Right hindlimb (tissue), 1 donor: ENCODE measurements at regions not wholly inside any gene's neighbourhood (a gene's known extent, or its start where the extent isn't known, plus 50 kb on each side); places are given as distances from the start of the nearest gene placed in this dataset.

Source experiments
- DNase-seq: peaks from one replicate; pipeline ENCODE4 v3.0.0-alpha.2; 2018

DNA sequence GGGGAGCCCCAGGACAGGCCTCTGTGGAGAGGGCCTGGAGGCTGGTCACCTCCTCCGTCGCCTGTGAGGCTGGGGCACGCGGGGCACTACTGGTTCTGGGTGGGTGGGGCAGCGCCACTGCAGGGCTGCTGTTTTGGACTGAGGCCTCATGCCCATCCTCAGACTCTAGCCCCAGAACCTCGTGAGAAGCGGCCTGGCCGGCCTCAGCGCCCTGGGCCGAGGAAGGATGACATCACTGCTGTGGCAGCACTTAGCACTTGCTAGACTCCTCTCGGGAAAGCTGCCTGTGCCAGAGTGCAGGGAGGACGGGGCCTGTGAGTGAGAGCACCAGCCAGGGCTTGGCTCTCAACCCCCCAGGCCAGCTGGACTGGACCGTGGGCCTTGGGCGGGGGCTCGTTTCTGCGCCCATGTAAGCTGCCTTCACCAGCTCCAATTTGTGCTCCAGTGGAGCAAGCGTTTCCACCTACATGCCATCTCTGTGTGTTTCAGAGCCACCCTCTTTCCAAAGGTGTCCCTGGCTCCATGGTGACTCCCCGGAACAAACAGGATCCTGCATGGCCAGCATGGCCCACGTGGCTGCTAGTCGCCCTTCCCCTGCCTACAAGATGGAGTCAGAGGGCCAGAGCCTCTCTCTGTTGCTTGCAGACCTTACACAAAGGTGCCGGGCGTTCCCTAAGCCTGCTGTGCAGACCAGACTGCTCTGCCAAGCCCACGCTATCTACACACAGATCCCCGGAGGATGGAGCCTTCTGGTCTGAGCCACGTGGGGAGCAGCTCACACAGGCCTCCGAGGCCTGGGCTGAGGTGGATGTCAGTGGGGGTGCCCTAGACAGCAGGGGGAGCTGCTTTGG is 102.9 kb downstream of the CTTN start:
- no peak for DNase-seq

DNA sequence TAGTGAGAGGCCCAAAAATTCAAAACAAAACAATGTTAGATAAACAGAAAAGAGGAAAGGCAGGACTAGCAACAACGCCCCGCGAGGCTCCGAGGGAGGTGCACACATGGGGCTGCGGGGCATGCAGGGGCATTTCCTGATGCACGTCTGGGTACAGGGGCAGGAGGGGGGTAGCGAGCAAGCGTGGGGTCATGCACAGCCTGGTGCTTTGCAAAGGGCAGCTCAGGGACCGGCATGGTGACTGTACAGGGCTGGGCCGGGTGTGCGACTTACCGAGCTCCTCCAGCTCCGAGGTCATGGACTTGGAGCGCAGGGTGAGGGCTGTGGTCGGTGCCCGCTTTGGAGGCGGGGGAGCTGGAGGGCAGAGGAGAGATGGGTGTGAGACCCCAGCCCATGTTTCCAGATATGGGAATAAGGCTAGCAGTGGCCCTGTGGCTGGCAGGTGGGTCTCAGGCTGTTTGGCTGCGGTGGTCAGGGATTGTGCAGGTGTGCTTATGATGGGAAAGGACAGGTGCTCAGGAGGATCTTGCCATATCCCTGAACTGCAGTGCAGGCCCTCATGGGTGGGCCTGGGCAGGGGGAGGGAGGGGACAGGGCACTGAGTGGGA is 103.7 kb downstream of the CTTN start:
- DNase-seq: no peak

DNA sequence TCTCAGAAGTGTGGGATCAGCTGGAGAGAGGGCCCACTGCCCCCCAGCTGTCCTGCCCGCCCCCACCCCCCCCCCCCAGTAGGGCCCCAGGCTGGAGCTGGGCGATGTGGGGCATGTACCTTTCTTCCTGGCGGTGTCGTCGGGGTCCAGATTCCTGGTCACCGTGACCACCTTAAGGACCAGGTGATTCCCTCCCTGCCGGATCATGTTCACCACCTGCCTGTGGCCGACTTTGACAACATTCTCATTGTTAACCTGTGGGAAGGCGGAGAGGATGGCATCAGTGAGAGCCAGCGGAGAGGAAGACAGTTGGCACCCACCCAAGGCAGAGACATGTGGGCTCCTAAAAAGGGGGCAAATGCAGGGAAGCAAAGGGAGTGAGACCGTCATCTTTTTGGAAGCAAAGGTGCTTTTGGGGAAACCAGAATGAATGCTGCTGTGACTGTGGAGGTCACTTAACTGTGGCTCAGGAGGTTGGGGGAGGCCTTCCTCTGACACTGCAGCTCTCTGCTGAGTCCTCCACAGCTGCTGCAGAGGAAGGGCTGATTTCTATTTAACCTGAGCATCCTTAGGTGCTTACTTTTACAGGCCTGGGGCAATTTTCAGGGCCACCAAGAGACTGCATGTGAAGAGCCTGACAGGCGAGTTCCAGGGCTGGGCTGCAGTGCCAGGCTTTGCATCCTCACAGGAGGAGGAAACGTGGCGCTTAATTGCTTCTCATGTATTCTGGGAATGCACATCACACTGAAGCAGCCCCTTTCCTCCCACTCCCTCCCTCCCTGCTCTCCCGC is 104.5 kb downstream of the CTTN start:
- no peak for DNase-seq

DNA sequence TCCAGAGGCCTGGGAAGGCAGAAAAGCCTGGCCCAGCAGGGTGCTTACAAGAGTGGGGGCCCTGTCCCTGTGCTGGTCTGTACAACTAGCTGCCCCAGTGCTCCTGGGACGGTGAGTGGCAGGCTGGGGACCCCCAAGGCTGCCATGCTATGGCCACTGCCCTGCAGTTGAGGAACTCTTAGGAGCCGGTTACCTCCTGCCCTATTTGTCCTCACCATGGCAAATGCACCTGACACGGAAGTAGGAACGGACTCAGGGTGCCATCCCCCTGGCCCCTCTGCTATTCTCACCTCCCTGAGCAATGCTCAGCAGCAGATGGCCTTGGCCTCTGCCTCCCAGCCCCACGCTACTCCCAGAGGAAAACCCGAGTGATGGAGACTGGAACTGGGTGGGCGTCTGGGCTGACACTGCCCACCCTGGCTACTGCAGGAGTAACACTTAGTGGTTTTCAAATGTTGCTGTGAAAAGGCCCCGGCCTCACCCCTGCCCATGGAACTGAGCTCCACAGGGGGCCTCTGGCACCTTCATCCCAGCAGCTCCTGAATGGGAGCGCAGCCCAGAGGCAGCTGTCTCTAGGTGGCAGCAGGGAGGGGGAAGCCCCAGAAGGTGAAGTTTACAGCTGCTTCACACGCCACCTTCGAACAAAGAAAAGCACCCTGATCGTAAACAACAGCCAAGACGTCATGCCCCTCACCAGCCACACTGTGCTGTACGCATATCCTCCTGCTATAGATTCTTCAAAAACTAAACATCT is 105.3 kb downstream of the CTTN start:
- DNase-seq: no peak

DNA sequence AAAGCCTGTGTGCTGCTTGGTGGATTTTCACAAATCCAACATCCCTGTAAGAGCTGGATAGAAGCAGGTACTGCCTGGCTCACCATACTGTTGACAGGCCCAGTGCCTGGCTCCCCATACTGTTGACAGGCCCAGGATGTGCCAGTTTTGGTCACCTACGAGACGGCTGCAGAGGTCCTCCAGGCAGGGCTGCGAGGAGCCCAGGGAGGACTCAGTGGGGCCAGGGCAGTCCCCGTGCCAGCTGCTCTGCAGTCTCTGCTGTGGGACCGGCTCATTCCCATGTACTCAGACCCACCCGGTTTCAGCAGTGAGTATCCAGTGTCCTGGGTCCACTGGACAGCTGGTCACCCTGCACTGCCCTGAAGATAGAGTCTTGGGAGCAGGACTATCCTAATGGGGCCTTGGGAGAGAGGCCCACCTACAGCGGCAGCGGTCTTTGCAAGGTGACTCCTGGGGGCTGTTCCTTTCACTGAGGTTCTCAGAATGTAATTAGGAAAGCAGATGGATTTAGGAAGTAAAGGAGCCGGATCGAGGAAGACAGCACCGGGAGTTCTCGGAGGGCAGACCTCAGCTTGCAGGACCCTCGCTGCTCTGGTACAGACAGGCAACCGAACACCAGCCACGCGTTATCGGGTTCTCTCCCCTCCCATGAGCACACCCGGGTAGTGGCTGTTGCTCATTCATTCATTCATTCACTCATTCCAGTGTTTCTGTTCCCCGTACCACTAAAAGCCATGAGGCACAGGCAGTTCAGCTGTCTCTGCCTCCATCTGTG is 106.1 kb downstream of the CTTN start:
- no peak for DNase-seq

DNA sequence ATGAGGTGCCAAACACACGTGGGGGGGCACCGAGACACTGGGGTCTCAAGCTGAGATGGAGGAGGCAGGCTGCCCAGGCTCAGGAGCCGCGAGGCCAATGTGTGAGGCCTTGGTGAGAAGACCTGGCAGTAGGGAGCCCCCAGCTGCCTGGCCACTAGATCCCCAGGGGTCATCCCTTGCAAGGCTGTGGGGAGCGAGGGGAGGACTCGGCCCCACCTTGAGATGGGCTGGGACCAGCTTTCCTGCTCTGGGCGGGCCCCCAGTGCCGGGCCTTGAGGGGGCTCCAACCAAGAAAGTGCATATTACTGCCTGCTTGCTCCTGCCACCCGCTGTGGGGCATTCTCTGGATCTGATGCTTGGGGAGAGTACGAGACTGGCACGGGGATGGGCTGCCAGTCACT is 107.0 kb downstream of the CTTN start:
- no peak for DNase-seq

DNA sequence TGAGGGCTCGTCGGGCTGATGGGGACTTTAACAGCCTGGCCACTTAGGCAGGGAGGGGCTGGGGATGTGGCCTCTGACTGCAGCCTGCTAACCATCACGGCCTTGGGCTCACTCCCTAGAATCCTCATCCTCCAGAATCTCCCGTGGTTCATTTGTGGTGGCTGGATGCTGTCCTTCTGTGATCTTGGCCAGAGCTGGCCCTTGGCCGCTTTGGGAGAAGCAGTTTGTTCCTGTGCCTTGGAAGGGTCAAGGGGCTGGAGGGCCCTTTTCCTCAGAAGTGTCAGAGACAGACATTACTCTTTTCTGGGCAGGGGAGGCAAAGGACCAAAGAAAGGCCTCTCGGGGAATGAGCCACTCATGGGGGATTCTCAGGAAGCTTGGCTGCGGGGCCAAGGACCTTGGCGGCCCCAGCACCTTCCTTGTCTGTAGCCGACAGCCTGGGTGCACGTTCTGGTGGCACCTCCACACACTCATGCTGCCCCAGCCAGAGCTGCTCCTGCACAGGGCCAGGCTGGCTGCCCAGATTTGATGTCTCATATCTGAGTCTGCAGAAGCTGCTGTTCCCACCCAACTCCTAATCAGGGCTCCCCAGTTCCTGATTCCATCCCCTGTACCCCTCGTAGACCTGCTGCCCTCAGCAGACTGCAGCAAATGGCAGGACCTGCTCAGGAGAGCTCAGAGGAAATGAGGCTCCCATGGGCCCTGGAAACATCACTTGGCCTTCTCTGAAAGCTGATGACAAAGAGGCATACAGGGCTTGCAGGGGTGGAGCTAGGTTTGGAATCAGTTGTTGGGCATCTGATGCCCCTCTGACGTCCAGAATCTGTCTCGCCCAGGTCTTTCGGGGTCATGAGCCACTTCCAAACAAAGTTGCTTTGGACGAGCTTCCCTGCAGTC is 107.7 kb downstream of the CTTN start:
- no peak for DNase-seq

DNA sequence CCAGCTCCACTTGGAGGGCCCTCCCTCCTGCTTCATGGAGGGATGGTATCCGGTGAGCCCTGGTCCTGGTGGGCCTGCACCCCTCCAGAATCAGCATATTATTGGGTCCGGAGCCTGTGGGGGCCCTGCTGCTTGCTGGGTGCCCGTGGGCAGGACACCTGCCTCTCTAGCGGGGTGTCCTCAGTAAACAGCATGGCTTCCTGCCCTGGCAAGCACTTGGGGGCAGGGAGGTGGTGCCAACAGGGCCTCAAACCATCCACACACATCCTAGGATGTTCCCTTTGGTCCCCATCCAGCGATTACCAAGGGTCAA is 108.3 kb downstream of the CTTN start:
- DNase-seq: no peak

DNA sequence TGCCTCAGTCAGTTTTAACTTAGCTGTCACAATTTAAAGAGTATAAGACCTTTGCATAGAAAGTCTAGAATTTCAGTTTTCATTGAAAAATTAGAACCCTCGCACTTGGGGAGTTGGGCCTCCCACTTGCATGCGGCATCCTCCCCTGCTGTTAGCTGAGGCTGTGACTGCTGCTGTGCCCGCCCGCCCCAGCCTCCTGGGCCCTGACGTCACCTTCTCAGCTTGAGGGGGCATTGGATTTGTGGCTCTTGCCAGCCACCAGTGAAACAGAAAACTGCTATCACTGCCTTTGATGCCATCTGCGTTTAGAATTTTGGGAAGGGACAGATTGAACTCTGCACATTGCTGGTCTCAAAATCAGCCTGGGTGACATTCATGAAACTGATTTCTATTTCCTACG is 108.7 kb downstream of the CTTN start:
- no peak for DNase-seq

DNA sequence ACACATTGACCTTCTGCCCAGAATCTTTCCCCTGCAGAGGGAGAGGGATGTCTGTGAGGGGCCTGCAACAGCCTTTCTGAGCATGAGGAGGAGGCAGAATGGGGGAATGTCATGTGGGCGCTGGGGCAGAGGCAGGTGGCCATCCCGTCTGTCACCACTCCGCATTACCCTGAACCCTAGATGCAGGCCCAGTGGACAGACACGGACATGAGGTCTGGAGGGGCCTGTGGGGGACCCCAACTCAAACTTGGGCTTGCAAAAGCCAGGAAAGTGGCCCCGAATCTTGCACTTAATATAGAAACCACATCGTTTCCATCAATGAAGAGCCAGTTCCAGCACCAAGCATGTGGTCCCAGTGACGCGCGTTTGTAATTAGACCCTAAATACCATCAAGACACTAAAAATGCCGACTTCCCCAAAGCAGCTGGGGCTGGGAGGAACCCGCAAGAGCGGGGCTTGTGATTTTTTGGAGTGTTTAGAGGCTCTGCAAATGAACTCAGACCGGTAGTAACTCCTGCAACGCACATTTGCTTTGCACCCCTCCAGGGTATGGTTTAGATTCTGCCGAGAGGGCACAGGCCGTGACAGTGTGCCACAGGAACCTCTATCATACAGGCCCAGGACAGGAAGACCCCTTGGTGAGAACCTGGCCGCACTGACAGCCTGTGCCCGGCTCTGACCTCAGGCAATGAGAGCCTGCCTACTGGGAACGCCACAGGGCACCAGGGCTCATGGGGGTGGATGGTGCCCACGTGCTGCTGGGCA is 109.3 kb downstream of the CTTN start:
- DNase-seq: no peak

DNA sequence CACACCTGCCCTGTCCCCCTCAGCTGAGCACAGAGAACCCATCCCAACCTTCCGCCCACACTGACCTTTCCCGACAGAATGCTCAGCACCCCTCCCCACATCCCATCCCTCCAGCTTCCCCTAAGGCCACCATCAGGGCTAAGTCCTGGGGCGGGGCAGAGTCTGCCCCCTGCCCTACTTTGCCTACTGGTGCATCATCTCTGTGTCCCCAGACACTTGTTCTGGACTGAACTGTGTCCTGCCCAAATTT is 109.8 kb downstream of the CTTN start:
- DNase-seq: no peak

DNA sequence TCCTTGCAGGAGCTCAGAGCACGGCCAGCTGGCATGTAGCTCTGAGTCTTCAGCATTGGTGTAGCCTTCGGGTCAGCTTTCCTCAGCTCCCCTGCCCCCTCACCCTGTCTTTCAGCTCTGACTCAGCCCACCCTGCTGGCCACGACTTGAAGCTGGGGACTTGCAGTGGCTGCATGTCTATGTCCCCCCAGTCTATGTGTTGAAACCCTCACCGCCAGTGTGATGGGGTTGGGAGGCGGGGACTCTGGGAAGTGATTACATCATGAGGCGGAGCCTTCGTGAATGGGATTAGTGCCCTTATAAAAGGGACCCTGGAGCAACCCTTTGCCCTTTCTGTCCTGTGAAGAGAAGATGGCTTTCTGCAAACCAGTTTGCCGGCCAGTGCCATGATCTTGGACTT is 111.1 kb downstream of the CTTN start:
- no peak for DNase-seq

DNA sequence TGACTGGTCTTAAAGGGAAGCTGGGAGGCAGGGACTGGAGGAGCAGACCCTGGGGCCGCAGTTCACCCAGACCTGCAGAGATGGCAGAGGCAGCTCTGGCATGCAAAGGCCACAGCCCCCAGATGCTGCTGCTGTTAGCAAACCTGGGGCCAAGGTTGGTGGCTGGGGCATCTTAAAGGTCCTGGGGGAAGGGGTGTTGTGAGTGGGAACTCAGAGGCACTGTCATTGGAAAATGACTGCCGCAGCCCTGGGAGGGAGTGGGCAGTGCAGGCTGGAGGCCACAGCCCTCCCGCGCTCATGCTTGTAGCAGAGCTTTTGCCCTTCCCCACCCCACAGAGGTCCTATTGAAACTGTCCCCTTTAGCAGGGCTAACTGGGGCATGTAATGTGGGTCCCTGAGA is 111.8 kb downstream of the CTTN start:
- DNase-seq: no peak

DNA sequence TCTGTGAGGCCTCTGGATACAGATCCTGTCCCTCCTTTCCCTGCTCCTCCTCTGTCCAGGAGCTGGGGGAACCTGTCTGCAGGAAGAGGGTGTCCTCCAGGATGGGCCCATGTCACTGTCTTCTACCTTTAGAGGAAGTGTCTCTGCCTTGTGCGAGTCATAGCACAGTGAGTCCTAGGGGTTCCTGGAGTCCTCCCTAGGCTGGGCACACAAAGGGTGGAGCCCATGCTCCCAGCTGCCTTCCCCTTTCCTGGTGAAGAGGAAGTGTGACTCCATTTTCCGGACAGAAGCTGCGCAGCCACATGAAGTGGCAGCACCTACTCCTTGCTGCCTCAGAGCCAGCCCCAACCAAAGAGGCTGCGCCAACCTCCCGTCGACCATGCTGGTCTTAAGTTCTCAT is 112.2 kb downstream of the CTTN start:
- no peak for DNase-seq

DNA sequence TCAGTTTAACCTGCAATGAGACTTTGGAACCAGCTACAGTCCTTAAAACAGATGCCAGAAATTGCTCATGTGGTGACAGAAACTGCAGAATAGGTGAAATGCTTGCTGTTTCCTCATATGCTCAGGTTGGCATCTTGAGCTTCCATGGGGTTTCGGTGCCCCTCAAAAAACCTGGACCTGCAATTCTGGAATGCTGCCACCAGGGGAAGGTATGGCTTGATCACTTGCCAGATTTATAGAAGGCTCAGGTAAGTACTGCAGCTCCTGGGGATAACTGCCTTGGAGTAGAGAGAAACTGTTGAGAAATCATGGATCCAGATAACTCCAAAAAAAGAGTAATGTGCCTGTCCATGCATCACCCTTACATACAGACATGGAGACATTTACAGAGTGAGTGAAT is 113.0 kb downstream of the CTTN start:
- DNase-seq: no peak

DNA sequence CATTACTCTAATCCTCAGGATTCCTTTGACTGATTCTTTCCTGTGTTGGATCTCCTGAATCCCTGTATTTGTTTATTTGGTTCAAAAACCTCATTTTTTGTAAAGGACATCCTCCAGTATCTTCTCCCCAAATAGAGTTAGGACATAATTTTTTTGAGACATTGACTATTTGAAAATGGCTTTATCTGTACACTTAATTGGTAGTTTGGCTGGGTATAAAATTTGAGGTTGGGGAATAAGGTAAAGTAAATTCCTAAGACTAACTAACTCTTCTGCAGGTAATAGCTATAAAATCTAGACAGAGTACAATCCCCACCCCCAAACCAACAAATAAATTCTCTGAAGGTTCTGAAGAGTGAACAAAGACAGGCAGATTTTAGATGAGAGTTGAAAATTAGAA is 114.4 kb downstream of the CTTN start:
- no peak for DNase-seq

DNA sequence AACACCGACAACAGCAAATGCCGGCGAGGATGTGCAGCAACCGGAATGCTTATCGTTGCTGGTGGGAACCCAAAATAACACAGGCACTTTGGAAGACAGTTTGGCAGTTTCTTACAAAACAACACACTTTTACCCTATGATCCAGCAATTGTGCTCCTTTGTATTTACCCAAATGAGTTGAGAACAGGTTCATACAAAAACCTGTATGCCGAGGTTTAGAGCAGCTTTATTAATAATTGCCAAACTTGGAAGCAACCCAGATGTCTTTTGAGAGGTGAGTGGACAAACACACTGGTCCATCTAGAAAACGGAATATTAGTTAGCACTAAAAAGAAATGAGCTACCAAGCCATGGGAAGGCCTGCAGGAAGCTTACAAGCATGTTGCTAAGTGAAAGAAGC is 118.9 kb downstream of the CTTN start:
- no peak for DNase-seq

DNA sequence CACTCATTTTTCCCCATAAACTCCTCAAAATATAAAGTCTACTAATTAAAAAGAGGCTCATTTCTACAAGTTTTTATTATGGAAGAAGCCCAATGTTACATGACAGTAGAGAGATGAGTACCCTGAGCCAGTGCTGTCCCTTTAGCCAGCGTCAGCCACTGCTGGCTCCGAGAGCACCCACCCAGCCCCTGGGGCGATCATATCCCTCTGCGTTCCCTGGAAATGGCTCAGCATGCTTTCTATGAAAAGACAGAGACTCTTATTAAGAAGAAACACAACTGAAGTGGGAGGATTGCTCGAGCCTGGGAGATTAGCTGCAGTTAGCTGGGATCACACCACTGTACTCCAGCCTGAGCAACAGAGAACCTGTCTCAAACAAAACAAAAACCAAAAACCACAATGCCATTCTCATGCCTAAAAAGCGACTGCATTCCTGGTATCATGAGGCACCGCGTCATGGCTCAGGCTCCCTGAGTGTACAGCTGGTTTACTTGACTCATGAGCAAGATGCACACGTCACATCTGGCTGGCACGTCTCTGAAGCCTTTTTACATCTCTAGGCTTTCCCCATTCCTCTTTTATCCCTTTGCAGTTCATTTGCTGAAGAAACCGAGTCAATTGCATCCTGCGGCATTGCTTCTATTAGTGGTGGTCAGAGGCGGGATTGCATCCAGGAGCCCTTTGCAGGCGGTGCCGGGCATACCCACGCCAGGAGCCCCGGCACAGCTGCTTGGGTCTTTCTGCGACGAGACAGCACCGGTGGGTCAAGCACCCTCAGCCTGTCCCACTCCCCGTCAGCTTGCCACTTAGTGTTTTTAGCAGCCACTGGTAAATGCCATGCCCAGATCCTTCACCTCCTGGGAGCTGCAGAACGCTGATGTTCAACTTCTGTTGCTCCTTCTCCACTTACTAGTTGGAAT is 119.9 kb downstream of the CTTN start:
- no peak for DNase-seq

DNA sequence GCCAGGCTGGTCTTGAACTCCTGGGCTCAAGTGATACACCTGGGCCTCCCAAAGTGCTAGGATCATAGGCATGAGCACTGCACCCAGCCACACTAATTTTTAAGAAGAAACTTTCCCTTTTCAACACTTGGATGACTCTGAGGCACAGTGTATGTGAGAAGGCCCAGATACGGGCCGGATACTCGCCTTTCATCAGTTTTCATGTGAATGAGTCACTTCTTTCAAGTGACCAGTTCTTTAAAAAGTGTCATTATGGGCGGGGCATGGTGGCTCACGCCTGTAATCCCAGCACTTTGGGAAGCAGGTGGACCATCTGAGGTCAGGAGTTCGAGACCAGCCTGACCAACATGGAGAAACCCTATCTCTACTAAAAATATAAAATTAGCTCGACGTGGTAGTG is 120.8 kb downstream of the CTTN start:
- DNase-seq: no peak
